NCI-H82 (cell line): ENCODE measurements at regions not wholly inside any gene's neighbourhood (a gene's known extent, or its start where the extent isn't known, plus 50 kb on each side); places are given as distances from the start of the nearest gene placed in this dataset.
A peak's percentile ranks its signal among the peaks of the same experiment; 100 is the strongest.

Source experiments
- DNase-seq: peaks from one replicate; lab custom pipeline; 2025; lab: John Stamatoyannopoulos, UW

DNA sequence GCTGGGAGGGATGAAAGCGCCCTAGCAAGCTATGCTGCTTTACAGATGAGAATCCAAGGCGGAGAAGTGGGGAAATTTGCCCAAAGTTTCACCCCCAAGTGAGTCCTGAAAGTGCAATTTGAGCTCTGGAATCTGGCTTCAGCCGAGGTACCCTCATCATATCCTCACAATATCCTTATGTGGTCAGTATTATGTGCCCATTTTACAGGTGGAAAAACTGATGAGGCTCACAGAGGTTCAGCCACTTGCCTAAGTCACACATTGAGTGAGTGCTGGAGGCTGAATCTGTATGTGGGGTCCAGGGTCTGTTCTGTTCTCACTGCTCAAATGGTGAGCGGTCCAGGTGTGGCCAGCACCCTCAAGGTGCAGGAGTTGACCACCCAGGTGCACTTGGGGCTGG is 85.3 kb downstream of the MATN1 start:
- DNase-seq, result no peak

DNA sequence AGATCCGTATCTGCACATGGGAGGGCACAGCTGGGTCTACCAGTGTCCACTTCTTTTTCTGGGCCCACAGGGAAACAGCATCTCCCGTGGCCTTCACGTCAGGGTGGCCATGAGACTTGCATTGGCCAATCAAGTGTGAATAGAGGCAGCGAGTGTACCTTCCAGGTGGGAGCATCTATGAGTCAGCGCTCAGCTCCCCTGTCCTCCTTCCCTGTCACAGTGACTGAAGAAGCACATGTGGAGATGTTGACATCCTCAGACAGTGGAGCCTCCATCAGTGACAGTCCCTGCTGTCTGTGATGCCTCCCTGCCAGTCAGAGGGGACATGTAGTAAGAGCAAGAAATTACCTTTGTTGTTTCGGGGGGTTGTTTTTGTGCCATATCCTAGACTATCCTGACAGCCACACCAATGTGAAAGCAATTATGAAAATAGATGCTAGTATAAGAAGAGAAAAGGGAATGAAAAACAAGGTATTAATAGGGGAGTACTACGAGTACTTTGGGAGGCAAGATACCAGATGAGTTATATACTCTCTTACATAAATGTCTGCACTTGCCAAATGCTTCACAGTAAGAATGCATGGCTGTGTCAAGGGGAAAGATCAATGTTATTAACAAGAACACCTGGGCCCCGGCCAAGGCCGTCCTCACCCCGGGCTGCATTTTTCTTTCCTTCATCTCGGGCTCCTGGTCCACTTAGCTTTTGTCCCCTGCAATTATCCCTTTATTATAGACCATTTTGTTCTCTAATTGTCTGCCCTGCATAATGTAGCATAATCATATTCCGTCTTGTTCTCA is 86.0 kb downstream of the MATN1 start:
- DNase-seq, result no peak

DNA sequence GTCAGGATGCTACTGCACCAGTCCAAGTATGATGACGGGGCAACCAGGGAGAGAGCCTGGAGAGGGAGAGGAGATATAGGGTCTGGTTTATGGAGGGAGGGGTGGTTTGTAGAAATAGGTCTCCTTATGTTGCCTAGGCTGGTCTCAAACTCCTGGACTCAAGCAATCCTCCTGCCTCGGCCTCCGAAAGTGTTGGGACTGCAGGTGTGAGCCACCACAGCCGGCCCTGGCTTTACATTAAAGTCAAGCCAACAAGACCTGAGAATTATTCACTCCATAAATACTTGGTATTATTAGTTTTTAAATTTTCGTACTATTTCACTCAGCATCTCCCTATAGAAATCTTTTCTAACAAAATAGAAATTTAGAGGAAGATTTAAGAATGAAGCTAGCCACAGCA is 86.8 kb downstream of the MATN1 start:
- DNase-seq, result no peak

DNA sequence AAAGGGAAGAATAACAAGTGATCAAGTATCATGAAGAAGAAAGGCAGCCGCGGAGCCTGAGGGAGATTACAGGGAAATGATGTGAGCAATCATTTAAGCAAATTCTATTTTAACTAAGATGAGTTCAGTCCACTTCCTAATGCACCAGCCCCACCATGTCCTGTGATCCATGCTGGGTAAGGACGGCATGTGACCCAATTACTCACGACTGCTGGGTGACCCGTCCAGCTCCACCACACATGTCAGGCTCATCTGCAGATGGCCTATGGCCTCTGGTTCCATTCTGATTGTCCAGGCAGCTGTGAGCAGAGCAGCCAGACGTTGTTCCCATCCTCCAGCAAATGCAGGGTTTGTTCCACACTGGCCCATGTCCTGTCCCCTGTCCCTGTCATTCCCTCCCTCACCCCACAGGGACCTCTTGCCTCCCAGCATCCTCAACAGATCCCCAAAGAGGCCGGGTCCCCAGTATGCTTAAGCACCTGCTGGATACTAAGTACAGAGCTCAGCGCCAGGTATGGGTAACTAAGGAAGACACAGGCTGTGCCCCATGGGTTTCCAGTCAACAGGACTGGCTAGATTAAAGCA is 87.9 kb downstream of the MATN1 start:
- no peak for DNase-seq

DNA sequence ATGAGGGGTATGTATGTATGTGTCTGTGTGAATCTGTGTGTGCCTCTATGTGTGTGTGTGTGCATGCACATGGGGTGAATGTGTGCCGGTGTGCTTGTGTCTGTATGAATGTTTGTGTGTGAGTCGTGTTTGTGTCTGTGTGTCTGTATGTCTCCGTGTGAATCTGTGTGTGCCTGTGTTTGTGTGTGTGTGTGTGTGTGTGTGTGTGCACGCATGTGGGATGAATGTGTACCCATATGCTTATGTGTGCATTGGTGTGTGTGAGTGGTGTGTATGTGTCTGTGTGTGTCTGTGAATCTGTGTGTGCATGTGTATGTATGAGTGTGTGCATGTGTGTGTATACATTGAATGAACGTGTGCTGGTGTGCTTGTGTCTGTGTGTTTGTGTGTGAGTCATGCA is 88.9 kb downstream of the MATN1 start:
- no peak for DNase-seq

DNA sequence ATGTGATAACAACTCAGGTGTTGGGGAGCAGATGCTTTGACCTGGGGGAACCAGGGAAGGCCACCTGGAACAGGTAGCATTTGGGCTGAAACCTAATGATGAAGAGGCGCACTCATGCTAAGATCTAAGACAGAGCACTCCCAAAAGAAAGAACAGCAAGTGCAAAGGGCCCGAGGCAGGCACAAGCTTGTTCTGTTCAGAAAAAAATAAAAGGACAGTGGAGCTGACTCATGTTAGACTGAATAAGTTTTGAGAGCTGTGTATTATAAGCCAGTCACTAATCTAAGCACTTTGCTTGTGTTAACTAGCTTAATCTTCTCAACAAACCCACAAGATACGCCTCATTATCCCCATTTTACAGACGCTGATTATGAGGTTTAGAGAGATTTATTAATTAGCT is 90.1 kb downstream of the MATN1 start:
- no peak for DNase-seq

DNA sequence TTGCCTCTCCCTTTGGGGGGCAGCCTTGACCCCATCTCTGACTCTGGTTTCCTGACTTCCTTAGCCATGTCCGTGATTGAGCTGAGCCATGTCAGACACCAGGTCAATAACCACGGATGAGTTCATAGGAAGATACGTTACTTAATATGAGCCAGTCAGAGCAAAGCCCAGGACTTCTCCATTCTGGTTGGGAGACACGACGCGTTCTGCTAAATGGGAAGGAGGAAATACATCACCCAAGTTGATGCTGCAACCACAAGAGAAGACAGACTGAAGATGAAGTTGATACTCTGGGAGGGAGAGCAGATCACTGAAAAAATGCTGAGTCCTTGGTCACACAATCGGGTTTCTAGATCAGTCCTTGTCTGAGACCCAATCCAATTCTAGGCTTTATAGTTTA is 90.9 kb downstream of the MATN1 start:
- no peak for DNase-seq

DNA sequence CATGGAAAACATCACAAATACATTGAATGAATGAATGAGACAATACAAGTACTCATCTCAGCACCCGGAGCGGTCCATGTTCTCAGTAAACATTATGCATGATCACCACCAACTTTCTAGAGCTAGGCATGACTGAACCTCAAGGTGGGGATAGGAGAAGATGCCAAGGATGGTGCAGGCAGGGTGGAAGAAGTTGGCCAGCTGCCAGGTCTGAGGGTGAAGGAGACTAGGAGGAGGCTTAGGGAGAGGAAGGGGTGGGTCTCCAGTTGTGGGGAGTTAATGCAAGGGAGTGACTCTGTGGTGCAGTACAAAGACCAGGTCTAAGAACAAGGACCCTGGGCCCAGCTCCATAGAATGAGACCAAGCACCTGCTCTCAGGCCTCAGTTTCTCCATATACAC is 91.7 kb downstream of the MATN1 start:
- no peak for DNase-seq

DNA sequence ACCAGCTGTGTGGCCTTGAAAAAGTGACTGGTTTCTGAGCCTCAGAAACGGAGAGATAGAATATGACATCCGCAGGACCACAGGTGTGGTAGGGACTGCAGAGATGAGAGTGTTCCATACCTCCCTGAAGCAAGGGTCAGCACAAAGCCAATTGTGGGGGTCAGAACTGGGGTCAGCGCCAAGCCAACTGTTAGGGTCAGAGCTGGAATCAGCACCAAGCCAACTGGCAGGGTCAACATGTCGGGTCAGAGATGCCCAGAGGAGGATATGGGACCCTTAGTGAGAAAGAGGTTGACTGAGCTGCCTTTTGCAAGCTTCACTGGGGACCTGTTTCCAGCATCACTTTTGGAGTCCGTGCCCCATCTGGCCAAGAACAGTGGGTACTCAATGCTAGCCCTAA is 93.9 kb downstream of the MATN1 start:
- no peak for DNase-seq

DNA sequence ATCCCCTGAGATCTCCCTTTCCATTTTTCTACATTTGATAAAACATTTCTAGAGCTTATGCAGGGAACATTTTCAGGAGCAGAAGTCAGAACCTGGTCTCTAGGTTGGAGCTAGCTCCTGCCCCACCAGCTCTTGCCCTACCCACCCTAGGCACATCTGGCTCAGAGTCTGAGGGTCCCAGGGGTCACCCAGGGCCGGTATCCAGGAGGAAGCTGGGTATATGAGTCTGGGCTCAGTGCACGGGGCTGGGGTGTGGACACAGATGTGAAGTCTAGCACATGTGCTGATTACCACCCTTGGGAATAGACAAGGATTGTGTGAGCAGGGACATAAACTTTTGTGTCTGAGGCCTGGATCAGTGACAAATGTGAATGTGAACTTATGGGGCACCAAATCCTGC is 95.4 kb downstream of the MATN1 start:
- no peak for DNase-seq

DNA sequence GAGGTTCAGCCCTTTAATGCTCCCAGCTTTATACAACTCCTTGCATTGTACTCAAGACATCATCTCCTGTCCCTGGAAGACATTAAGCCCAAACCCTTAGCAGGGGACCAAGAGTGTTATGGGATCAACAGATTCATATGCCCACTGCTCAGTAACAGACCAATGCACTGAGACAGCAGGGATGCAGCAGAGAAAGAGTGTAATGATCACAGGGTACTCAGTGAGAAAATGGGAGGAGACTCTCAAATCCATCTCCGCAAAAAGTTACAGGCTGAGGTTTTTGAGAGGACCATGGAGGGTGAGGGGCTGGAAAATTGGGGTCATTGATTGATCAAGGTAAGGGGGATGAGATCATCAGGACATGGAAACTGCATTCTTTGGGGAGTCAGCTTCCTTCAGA is 96.2 kb downstream of the MATN1 start:
- no peak for DNase-seq

DNA sequence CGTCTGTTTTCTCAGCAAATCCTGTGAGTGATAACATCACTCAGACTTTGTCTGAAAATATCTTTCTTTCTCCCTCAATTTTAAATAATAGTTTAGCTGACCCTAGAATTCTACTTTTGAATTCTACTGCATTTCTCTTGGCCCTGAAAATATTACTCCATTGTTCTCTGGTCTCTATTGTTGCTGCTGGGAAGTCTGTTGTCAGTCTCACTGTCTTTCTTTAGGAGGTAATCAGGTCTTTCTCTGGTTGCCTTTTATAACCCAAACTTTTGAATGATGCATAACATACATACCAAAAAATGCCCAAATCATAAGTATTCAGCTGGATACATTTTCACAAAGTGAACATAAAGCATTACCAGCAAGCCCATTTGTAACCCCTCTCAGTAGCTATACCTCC is 100.0 kb downstream of the MATN1 start:
- no peak for DNase-seq

DNA sequence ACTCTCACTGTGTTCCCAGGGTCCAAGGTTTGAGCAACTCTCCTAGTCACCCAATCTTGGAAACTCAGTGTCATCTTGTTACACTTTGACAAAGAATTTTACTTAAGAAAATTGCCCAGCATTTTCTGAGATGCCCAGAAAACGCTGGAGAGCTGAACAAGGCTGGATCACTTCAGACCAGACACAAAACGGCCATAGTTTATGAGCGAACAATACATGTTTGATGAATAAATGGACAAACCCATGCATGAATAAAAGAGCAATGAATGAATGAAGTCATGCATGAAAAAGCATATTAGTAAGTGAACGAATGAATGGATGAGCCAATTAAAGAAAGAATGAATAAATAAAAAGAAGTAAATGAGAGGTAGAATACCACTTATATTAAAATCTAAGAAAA is 103.8 kb downstream of the MATN1 start:
- no peak for DNase-seq

DNA sequence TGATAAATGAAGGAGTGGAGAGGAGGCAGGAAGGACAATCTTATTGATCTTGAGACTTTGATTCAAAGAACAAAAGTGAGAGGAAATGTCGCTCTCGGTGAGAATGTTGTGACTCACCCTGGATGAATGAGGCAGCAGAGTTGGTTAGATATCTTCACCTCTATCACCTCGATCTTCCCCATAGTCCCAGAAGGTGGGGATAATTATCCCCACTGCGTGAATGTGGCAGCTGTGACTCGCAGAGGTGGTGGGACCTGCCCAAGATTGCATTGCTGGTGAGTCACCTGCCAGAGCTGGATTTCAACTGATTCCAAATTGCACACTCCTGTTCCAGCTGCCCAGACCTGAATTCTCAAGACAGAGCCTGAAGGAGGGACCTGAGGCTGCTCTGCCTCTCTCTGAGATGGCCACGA is 105.0 kb downstream of the MATN1 start:
- DNase-seq, result no peak

DNA sequence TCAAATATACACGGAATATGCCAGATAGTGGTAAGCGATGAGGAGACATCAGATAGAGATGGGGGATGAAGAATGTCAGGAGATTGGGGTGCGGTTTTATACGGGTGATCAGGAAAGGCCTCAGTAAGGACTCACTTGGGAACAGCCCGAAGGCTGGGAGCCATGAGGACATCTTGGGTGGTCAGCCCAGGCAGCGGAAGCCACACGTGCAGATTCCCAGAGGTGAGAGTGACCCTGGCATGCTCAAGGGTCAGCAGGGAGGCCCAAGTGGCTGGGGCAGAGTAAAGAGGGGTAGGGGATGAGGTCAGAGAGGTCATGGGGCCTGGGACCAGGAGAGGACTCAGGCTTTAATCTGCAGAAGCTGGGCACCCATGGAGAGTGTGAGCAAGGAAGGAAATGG is 106.6 kb downstream of the MATN1 start:
- no peak for DNase-seq

DNA sequence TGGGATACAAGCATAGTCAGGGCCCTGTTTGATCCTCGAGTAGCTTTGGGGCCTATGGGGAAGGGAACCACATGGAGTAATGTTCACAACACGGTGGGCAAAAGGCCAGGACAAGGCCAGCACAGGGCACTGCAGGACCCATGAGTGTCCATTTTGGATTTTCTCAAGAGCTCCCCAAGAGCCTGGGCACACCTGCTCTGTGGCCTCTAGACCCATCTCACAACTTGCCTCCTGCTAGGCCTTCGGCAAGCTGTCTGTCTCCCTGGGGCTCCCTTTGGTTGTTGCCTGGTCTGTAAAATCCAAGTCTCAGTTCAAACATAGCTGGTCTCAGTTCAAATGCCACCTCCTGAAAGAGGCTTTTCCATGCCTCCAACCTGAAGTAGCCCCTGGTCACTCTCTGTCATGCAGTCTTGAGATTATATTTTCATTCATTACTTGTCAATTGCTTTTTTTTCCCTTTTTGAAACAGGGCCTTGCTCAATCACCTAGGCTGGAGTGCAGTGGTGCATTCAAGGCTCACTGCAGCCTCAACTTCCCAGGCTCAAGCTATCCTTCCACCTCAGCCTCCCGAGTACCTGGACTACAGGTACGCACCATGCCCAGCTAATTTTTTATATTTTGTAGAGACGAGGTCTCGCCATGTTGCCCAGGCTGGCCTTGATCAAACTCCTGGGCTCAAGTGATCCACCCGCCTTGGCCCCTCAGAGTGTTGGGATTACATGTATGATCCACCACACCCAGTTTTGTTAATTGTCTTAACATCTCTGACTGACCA is 107.4 kb downstream of the MATN1 start:
- no peak for DNase-seq

DNA sequence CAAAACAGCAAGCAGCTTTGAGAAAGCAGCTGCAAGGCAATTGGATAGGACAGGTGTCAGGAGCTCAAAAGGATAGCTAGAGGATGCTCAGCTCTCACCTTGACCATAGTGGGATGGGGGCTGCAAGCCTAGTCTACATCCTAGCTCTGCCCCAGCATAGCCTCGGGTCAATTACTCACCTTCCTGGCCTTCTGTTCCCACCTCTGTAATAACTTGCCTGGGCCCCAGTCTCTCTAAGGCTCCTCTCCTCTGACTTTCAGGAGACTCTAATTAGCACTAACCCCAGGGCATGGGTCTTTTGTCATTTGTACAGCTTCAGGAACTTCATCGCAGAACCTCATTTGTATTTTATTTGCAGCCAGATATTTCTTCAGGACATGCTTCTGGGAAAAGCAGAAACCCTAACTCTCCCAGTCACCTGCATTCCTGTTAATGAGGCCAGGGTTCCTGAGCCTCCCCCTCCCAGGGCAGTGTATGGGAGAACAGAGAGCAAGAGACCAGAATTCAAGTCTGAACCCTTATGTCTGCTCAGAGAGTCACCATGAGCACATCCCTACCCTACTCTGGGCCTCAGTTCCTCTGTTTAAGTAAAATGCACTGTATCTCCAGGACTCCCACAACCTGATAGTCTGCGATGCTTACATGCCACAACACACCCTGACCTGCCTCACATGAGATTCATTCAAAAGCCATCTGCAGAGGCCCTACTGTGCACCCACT is 108.1 kb downstream of the MATN1 start:
- no peak for DNase-seq

DNA sequence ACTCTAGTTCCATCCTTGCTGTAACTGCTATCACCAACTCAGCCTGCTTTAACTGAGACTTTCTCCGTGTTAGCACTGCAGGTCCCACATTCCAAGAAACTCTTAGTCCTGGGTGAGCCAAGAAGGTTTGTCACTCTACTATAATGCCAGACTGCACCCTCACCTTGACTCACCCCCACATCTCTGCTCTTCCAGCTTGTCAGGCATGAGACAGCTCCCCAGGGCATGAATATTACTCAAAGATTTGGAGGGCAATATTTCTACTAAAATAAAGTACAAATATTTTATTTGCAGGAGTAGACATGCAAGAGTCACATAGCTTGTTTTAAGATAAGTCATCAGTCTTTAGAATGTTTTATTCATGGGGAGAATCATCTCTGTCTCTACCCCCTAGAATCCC is 110.2 kb downstream of the MATN1 start:
- no peak for DNase-seq

DNA sequence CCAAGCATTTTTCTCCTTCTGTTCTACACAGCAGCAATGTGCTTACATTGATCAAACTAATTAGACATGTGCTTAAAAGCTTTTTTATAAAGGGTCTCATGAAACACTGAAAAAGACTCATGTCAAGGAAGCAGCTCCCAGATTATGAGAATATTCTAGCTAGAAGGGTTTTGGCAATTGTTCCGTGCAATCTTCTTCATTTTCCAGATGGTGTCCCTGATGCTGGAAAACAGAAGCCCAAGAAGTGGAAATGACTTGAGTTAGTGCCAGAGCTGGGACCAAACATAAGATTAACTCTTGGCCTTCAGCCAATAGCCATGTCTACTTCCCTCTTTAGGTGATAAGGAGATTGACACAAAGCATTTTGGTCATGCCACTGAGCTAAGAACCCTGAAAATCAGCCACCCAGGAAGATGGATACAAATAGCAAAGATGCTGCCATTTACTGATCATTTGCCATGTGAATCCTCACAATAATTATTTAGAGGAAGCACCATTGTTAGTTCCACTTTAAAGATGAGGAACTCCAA is 110.8 kb downstream of the MATN1 start:
- peak; percentile 80 for DNase-seq

DNA sequence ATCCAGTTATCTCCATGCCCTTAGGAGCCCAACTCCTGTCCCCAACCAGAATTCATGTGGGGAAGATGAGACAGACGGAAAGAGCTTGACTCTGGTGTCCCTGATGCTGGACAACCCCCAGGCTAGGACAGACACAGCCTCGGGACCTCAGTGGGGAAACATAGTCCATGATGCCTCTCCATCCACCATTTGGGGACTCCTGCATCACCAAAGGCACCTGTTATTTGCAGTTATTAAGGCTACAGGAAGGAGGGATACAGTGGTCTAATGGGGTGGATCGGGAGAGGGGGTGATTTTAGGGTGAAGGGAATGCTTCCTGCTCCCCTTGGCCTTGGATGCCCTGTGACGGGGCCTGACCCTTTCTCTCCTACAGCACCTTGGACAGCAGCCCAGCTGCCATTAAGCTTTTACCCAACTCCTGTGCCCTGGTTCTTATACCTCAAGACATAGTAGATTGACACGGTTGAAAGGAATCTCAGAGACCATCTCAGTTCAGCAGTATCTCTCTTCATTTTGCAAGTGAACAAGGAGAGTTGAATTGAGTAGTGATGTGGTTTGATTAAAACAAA is 111.6 kb downstream of the MATN1 start:
- no peak for DNase-seq

DNA sequence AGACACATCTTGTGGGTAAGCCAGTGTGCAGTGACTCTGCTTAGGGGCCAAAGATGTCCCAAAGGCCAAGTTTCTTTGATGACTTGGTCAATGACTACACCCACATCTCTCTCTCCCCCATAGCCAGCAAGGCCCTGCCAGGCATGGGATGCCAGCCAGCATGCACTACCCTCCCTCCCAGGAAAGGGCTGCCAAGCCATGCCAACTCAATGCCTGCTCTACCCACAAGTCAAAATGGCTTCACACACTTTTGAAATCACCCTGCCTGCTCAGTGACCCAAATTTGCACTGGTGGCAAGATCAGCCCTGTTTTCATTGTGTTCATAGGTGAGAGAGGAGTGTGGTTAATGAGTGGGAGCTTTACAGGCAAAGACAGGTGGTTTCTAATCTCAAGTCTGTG is 112.5 kb downstream of the MATN1 start:
- DNase-seq, result no peak

DNA sequence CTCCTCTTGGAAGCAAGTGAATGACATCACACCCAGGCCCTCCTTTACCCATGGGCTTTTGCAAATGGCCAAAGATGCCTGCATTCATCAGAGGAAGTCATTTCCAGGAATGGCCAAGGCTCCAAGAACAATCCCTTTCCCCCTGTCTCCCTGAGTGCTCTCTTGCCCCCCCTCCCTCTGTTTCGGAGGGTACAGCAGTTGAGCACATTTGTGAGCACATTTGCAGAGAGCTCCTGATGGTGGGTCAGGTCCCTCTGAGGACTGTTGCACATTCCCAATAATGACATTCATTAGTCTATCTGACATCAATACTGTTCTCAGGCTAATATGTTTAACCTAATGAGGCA is 113.4 kb downstream of the MATN1 start:
- DNase-seq, result no peak
